ENCODE measurements at regions not wholly inside any gene's neighbourhood (a gene's known extent, or its start where the extent isn't known, plus 50 kb on each side); places are given as distances from the start of the nearest gene placed in this dataset.
"Not testable (repeated sequence)": the region's sequence is repeated elsewhere in the genome, so short reads cannot be mapped to it uniquely, and the experiment has no call there.

GRCh38 chr6:48520951-48521350 is 410.0 kb upstream of the PTCHD4 start:
- no peaks in the 10 kb centered on the region for H3K9me3 ChIP-seq
- WGBS, result 25% methylated on average over 2 of the region's 2 CpGs
- no peak overlapping the region for H3K27ac ChIP-seq (replicated peaks in 1 of 4)
- H3K27me3 ChIP-seq, result no peaks in the 10 kb centered on the region
- intact Hi-C loops (cut with DNase I), result no loop called here
- no peak overlapping the region for H3K4me3 ChIP-seq
- H3K4me1 ChIP-seq, result peaks cover 0 to 6% (median 0%) of the 10 kb centered on the region in 4 donors
- no peak for DNase-seq (ENCODE audit: extremely low spot score)
- no peaks in the 10 kb centered on the region for H3K36me3 ChIP-seq
- no peak for TF ChIP-seq POLR2A (IDR thresholded peaks at IDR 0.05; ENCODE audit: low read depth)
- no peak for TF ChIP-seq POLR2AphosphoS5 (IDR thresholded peaks at IDR 0.05)
- TF ChIP-seq CTCF (IDR thresholded peaks at IDR 0.05), result no peak
- no peak for TF ChIP-seq EP300 (IDR thresholded peaks at IDR 0.05)

GRCh38 chr6:48512390-48512789 is 401.4 kb upstream of the PTCHD4 start:
- no peaks in the 10 kb centered on the region for H3K4me1 ChIP-seq
- no peak overlapping the region for H3K4me3 ChIP-seq
- no peaks in the 10 kb centered on the region for H3K27me3 ChIP-seq
- H3K9me3 ChIP-seq, result no peaks in the 10 kb centered on the region
- TF ChIP-seq EP300 (IDR thresholded peaks at IDR 0.05) (no peak), POLR2AphosphoS5 (IDR thresholded peaks at IDR 0.05) (no peak), CTCF (IDR thresholded peaks at IDR 0.05) (no peak), POLR2A (IDR thresholded peaks at IDR 0.05; ENCODE audit: low read depth) (no peak)
- intact Hi-C loops (cut with DNase I), result no loop called here
- no peaks in the 10 kb centered on the region for H3K36me3 ChIP-seq
- H3K27ac ChIP-seq (replicated peaks in 1 of 4), result no peak overlapping the region
- DNase-seq (ENCODE audit: extremely low spot score), result no peak

- no peak for DNase-seq (ENCODE audit: extremely low spot score)
- intact Hi-C loops (cut with DNase I), result no loop called here
- no peak for TF ChIP-seq EP300 (IDR thresholded peaks at IDR 0.05)
- no peak for TF ChIP-seq CTCF (IDR thresholded peaks at IDR 0.05)
- no peak for TF ChIP-seq POLR2A (IDR thresholded peaks at IDR 0.05; ENCODE audit: low read depth)
- no peak for TF ChIP-seq POLR2AphosphoS5 (IDR thresholded peaks at IDR 0.05)
- Histone ChIP-seq H3K27me3 (no peaks in the 10 kb centered on the region), H3K27ac (replicated peaks in 1 of 4) (no peak overlapping the region), H3K36me3 (no peaks in the 10 kb centered on the region), H3K4me3 (no peak overlapping the region), H3K4me1 (no peaks in the 10 kb centered on the region), H3K9me3 (no peaks in the 10 kb centered on the region)
- 72% methylated on average over 2 of the region's 2 CpGs for WGBS
These were observed 400.4 kb upstream of the PTCHD4 start for GRCh38 chr6:48511378-48511777.

GRCh38 chr6:48505621-48506020 is 394.6 kb upstream of the PTCHD4 start:
- WGBS, result 78% methylated on average over 2 of the region's 2 CpGs
- Histone ChIP-seq H3K27ac (replicated peaks in 1 of 4) (no peak overlapping the region), H3K9me3 (peaks cover 0 to 3% (median 0%) of the 10 kb centered on the region in 4 donors), H3K4me1 (no peaks in the 10 kb centered on the region), H3K27me3 (no peaks in the 10 kb centered on the region), H3K4me3 (no peak overlapping the region), H3K36me3 (no peaks in the 10 kb centered on the region)
- TF ChIP-seq POLR2A (IDR thresholded peaks at IDR 0.05; ENCODE audit: low read depth) (no peak), CTCF (IDR thresholded peaks at IDR 0.05) (no peak), EP300 (IDR thresholded peaks at IDR 0.05) (no peak), POLR2AphosphoS5 (IDR thresholded peaks at IDR 0.05) (no peak)
- intact Hi-C loops (cut with DNase I), result no loop called here
- no peak for DNase-seq (ENCODE audit: extremely low spot score)

GRCh38 chr6:48493432-48493831 is 382.4 kb upstream of the PTCHD4 start:
- WGBS, result 82% methylated on average over 2 of the region's 2 CpGs
- H3K9me3 ChIP-seq; H3K36me3 ChIP-seq; H3K4me3 ChIP-seq; DNase-seq (ENCODE audit: extremely low spot score); H3K27ac ChIP-seq (replicated peaks in 1 of 4); intact Hi-C loops (cut with DNase I); H3K4me1 ChIP-seq; H3K27me3 ChIP-seq: not testable (repeated sequence)

Data from esophagus muscularis mucosa (tissue), 4 donors.